D721Med (cell line): ENCODE measurements at regions not wholly inside any gene's neighbourhood (a gene's known extent, or its start where the extent isn't known, plus 50 kb on each side); places are given as distances from the start of the nearest gene placed in this dataset.

Experiments
- DNase-seq: peaks from one replicate; pipeline ENCODE4 v3.0.0; 2011; ENCODE audit warnings: low spot score; ENCODE audit not compliant: insufficient read length
- FAIRE-seq: peaks from 2 replicates; lab custom pipeline; 2011; peaks lifted over from hg19 to GRCh38; lab: Jason Lieb, UNC
- TF ChIP-seq, protein P1 (sequence below): IDR thresholded peaks from 2 replicates; pipeline ENCODE4 v1.5.1; 2012; ENCODE audit warnings: mild to moderate bottlenecking, control low read depth; ENCODE audit not compliant: insufficient read depth; ENCODE audit errors: missing control alignments

GRCh38 chr10:131657318-131657984 lies 243.4 kb upstream of the PPP2R2D start:
- FAIRE-seq: no peak
- TF ChIP-seq, protein P1, sequence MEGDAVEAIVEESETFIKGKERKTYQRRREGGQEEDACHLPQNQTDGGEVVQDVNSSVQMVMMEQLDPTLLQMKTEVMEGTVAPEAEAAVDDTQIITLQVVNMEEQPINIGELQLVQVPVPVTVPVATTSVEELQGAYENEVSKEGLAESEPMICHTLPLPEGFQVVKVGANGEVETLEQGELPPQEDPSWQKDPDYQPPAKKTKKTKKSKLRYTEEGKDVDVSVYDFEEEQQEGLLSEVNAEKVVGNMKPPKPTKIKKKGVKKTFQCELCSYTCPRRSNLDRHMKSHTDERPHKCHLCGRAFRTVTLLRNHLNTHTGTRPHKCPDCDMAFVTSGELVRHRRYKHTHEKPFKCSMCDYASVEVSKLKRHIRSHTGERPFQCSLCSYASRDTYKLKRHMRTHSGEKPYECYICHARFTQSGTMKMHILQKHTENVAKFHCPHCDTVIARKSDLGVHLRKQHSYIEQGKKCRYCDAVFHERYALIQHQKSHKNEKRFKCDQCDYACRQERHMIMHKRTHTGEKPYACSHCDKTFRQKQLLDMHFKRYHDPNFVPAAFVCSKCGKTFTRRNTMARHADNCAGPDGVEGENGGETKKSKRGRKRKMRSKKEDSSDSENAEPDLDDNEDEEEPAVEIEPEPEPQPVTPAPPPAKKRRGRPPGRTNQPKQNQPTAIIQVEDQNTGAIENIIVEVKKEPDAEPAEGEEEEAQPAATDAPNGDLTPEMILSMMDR: no peak
- no peak for DNase-seq

DNA sequence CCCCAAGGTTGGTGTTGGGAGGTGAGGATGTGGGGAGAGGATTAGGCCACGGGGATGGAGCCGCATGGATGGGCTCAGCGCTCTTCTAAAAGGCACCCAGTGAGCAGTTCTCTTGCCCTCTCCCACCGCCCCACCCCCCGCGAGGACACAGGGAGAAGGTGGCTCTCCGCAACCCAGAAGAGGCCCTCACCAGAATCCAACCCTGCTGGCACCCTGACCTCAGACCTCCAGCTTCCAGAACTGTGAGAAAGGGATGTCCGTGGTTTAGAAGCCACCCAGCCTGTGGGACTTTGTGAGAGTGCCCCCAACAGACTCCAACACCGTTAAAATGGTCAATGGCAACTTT lies 242.8 kb upstream of the PPP2R2D start:
- FAIRE-seq (no peak), DNase-seq (no peak)
- TF ChIP-seq, protein P1: no peak

GRCh38 chr10:131658476-131659110 lies 242.2 kb upstream of the PPP2R2D start:
- FAIRE-seq (no peak), DNase-seq (no peak)
- TF ChIP-seq, protein P1: no peak

DNA sequence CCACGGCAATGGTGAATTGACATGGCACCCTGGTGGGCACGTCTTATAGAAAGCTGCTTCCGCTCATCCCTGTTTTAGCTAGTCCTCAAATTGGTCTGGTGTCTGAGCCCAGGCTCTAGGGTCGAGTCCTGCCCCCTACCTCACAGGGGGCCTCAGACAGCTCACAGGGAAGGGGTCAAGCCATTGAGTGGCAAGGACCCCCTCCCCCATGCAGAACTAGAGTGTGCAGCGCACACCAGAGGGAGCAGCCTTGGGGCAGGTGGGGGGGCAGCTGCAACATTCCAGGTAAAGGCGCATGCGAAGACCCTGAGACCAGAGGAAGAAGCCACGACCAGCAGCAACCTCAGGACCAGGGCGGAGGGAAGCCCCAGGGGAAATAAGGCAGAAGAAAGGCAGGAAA lies 240.4 kb upstream of the PPP2R2D start:
- FAIRE-seq: no peak
- TF ChIP-seq, protein P1: no peak

GRCh38 chr10:131662851-131663250 lies 238.0 kb upstream of the PPP2R2D start:
- TF ChIP-seq, protein P1: no peak
- DNase-seq (no peak), FAIRE-seq (no peak)

More for the DNA sequence above, 240.4 kb upstream of the PPP2R2D start:
- no peak for DNase-seq

GRCh38 chr10:131663351-131663750 lies 237.5 kb upstream of the PPP2R2D start:
- DNase-seq: no peak
- TF ChIP-seq, protein P1: no peak
- no peak for FAIRE-seq

DNA sequence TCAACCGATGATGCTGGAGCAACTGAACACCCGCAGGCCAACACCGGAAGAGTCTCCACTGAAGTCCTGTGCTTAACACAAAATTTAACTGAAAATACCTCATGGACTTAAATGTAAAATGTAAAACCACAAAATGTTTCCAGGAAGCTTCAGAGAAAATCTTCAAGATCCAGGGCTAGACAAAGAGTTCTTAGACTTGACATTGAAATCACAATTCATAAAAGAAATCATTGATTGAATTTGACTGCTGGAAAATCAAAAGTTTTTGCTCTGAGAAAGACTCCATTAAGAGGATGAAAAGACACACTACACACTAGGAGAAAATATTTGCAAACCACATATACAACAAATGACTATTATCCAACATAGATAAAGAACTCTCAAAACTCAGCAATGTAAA lies 234.7 kb upstream of the PPP2R2D start:
- DNase-seq (no peak), FAIRE-seq (no peak)
- TF ChIP-seq, protein P1: no peak
